ENCODE measurements at regions not wholly inside any gene's neighbourhood (a gene's known extent, or its start where the extent isn't known, plus 50 kb on each side); places are given as distances from the start of the nearest gene placed in this dataset.

DNA sequence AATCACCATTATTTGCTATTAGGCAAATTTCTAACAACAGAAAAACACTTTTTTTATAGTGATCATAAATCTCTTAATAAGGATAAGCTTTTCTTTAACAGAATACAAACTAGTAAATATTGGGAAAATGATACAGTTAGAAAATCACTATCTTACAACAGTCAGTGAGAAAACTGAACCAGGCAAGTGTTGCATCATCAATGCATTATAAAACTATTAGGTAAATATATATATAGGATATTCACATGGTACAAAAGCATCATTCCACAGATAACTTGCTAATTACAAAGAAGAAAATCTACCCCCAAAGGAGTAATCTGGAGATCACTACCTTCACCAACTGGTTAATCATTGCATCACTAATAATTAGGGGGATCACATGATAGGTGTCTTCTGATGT, 652.1 kb downstream of the HACE1 start:
- DNase-seq (ENCODE audit: low read depth) = no peak

DNA sequence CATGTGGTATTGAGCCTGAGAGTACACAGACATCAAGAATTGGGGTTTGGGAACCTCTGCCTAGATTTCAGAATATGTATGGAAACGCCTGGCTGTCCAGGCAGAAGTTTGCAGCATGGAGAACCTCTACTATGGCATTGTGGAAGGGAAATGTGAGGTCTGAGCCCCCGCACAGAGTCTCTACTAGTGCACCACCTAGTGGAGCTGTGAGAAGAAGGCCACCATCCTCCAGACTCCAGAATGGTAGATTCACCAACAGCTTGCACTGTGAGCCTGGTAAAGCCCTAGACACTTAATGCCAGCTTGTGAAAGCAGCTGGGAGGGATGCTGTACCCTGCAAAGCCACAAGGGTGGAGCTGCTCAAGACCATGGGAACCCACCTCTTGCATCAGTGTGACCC, 658.2 kb downstream of the HACE1 start:
- no peak for DNase-seq (ENCODE audit: low read depth)

DNA sequence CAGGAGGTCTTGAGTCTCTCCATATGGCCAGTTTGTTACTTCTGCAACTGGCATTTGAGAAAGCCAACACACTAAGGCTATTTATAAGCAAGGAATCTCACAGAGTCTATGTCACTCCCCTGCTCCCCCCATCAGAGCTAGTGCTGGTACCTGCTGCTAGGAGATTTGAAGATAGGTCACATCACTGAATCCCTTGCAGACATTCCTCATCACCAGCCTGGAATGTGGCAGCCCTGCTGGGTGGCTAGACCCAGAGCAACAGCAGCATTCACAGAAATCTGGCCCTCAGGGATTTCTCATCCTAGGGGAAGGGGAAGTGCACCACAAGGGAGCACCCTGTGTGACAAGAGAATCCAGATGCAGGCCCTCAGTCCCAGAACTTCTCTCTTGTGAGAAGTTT, 672.1 kb downstream of the HACE1 start:
- no peak for DNase-seq (ENCODE audit: low read depth)

DNA sequence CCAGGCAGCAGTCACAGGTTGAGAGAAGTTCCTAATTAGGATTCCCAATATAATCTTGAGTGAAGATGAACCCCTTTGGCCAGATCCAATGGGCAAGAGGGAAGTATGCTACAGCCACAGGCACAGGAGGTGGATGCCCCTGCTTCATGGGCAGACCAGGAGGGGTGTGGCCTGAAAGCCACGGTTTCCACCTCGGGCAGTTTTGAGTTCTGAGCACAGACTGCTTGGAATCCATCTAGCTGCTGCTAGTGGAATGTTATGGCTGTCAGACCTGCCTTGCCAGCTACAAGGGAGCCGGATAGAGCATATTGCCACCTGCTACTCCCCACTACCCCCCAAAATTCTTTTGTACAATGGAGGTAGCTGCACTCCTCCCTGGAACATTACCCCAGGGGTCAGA, 672.9 kb downstream of the HACE1 start:
- no peak for DNase-seq (ENCODE audit: low read depth)

DNA sequence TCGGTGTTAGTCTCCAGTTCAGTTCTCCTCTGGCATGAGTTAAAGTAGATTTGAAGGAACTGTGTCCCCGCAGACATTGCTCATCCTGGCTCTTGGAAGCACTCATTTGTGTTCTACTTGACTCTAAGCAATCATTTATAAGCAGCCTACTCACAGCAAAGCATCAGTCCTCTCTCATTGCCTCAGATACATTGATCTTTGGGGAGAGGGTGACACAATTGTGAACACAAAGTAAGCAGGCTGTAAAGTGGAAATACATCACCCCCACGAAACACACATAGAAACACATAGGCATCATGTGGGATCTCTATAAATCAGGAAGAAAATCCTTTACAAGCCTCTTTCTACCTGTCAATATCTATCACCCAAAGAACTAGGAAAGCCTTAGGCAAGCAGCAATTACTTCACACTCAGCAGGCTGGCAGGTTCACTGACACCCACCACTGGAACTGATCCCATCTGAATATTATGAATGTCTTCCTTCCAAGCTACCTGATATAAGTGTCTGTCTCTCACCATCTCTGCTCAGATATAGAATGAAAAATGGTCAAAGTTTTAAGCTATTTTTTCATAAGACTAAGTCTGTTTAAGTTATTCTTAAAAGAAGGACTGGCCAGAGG, 675.8 kb downstream of the HACE1 start:
- no peak for DNase-seq (ENCODE audit: low read depth)

DNA sequence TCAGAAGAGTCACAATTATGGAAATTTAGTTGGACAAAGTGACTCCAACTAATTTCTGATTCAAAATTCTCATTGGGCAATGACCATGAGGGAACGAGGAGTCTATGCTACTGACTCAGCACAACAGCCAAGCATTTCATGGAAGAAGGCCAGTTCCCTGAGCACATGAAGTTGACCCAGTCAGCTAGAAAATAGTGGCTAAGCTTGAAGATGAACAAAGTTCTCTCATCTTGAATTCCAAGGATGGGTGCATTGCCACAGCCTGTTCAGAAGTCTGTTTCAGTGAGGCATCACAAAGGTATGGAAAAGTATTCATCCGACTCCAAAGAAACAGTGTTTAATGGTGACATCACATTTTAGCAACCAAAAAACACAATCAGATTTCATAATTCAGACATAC, 676.9 kb downstream of the HACE1 start:
- peak; percentile 9 for DNase-seq (ENCODE audit: low read depth)

DNA sequence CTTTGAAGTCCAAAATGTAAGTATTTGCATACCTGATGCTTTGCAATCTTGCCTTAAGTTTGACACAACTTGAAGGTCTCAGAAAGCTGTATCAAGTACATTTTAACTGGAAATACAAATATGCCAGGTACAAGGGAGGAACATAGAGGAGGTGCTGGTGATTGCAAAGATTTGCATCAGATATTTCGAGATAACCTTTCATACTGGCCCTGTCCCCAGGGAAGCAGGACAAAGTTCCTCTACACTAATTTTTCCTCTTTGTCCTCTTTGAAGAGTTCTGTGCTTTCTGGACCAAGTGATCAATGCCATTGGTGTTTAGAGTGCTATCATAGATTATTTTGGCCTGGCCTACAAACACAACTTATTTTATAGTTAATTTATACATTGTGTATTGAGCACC, 686.1 kb downstream of the HACE1 start:
- no peak for DNase-seq (ENCODE audit: low read depth)

DNA sequence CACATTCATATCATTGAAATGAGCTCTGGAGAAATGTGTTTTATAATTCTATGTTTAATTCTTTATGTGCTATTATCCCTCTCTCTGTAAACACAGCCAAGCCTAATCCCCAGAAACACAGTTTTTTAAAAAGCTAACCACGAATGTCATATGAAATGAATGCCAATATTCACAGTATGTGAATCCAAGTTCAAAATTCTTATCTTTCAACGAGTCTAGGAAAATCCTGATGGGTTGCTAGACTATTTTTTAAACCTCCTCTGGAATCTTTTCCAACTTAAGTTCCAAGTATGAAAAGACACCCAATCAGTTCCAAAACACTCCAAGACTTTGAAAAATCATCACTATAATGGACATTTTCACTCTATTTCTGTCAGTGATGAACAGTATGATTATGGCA, 689.3 kb downstream of the HACE1 start:
- DNase-seq (ENCODE audit: low read depth) = no peak

DNA sequence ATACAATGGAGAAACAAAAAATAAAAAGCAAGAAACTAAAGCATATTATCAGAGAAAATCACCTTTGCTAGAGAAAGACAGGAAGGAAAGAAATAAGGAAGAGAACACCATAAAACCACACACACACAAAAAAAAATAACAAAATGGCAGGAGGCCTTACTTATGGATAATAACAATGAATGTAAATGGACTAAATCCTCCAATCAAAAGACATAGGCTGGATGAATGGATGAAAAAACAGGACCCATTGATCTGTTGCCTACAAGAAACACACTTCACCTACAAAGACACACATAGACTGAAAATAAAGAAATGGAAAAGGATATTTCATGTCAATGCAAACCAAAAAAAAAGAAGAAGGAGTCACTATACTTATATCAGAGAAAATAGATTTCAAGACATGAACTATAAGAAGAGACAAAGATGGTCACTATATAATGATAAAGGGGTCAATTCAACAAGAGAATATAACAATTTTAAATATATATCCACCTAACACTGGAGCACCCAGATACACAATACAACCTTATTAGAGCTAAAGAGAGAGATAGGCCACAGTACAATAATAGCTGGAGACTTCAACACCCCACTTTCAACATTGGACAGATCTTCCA, 693.6 kb downstream of the HACE1 start:
- DNase-seq (ENCODE audit: low read depth) = no peak

DNA sequence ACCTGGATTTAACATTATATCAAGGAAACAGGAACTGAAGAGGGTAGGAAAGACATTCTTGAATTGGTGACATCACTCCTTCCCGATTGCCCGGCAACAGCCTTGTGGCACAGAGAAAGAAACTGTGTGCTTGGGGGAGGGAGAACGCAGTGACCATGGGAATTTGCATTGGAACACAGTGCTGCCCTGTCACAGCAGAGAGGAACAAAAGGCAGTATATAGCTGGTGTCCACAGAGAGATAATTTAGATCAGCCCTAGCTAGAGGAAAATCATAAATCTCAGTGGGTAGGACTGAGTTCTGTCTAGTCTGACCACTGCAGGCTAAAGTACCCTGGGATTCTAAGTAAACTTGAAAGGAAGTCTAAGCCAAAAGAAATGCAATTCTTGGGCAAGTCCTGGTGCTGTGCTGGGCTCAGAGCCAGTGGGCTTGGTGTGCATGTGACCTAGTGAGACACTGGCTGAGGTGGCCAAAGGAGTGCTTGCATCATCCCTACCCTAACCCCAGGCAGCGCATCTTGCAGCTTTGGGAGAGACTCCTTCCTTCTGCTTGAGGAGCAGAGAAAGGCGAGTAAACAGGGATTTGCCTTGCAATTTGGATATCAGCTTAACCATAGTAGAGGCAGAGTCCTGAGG, 697.6 kb downstream of the HACE1 start:
- DNase-seq (ENCODE audit: low read depth) = peak; percentile 17

DNA sequence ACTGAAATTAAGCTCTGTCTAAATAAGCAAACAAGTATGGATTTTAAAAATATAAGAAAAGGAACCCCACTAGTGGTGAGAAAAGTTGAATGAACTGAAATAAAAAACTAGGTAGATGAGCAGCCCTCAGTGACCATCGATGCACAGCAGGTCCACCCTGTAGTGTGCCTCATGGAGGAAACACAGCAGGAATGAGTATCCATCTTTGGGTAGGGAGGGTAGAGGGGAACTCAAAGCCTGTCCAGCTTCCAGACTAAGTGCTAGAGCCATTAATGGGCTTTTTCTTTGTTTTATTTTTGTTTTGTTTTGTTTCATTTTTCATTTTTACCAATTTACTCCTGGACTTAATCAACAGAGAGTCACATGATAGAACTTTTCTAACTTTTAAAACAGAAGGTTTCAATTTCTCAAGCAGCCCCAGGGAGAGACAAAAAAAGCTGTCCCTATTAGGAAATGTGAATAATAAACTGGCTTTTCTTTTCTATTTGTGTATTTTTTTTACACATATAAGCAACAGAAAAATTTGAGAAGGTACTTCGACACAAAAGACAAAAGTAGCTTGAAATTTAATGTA, 700.6 kb downstream of the HACE1 start:
- DNase-seq (ENCODE audit: low read depth) = no peak

DNA sequence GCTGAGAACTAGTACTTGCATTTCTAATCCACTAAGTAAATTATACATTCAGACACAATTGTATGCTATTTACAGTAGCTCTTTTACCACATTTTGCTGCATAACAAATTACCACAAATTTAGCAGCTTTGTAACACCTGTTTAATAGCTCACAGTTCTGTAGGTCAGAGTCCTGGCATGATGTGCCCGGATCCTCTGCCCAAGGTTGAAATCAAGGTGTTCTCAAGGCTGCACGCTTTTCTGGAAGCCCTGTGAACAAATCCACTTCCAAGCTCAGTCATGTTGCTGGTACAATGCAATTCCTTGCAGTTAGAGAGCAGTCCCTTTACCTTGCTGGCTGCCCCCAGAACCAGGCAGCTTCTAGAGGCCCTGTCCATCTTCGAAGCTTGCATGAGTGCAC, 716.0 kb downstream of the HACE1 start:
- DNase-seq (ENCODE audit: low read depth) = no peak

DNA sequence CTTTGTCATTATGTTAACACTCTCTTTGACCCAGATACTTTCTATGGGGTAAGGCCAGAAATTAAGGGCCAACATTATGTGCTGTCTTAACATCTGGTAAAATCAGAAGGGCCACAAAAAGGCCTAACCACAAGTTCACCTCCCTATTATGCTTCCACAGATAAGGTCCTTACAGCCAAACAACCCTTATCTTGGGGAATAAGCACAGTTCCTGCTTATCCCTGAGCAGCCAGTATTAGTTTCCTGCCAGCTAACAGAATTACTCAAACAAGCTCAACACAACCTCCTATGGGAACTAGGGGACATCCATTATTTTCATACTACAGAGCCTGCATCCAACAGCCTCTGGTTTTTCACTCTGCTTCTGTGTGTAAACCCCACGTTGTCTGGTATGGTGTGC, 724.8 kb downstream of the HACE1 start:
- no peak for DNase-seq (ENCODE audit: low read depth)

DNA sequence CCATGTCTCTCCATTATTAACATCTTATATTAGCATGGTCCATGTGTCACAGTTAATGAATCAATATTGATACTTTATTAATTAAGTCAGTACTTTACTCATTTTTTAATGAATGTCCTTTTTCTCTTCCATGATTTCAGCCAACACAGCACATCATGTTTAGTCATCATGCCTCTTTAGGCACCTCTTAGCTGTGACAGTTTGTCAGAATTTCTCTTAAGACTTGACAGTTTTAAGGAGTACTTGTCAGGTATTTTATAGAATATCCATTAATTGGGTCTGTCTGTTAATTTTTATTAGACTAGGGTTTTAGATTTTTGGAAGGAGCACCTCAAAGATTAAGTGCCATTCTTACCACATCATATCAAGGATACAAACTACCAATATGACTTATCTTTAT, 729.4 kb downstream of the HACE1 start:
- no peak for DNase-seq (ENCODE audit: low read depth)

DNA sequence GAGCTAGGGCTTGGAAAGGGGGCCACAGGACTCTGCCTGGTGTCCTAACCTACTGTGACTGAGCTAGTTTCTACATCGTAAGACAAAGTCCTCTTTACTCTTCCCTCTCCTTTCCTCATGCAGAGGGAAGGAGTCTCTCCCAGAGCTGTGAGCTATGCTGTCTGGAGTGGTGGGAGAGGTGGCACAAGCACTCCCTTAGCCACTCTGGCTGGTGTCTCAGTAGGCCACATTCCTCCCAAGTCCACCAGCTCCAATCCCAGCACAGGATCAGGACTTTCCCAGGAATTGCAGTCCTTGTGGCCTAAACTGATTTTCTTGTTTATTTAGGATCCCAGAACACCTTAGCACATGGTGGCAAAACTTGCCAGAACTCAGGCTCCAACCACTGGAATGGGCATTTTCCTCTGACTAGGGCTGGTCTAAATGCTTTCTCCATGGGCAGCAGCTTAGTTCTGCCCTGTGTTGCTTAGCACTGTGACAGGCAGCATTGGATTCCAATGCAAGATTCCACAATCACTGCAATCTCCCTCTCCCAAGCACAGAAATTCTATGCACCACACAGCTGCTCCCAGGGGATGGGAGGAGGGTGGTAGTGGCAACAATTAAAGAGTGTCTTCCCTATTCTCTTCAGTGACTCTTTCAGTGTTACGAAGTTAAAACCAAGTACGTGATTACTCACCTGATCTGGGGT, 733.3 kb downstream of the HACE1 start:
- DNase-seq (ENCODE audit: low read depth) = no peak

DNA sequence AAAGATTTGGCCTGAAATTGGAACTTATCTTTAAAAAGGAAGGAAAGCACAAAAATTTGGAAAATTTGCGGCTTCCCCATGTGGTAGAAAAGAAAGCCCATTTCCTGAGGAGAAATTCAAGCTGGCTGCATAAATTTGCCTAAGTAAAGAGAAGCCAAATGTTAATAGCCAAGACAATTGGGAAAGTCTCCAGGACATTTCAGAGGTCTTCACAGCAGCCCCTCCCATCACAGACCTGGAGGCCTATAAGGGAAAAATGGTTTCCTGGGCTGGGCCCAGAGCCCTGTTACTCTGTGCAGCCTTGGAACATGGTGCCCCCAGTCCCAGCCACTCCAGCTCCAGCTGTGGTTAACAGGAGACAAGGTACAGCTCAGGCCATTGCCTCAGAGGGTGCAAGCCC, 736.5 kb downstream of the HACE1 start:
- DNase-seq (ENCODE audit: low read depth) = peak; percentile 3

DNA sequence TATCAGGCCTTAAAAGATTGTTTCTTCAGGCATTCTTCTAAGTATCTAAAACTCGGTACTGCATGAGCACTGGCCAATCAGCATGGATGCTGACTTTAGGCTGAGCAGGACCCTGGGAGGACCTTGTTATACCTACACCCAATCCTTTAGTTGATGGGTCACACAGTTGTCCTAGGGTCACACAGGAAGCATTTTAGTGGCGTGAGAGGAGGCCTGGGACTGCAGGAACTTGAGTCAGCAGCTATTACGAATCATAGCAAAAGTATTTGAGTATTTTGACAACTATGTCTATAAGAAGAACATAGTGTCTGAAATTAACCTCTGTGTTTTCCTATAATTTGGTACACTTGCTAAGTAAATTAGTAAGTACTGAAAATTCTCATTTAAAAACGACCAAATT, 741.4 kb downstream of the HACE1 start:
- peak; percentile 35 for DNase-seq (ENCODE audit: low read depth)

DNA sequence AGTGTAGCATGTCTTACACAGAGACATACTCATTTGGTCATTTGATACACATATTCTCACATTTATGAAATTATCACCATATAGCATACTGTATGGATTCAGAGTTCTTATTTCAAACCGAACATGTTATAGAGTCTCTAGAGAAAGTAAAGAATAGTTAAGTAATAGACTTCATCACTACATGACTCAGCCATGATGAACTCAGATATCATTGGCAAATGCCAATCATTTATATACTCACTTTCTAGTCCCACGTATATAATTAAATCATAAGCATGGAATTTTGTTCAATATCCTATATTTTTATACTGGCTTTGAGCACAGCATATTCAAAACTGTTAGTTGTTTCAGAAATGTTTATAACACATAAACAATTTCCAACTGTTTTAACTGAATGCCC, 749.9 kb downstream of the HACE1 start:
- DNase-seq (ENCODE audit: low read depth) = no peak

DNA sequence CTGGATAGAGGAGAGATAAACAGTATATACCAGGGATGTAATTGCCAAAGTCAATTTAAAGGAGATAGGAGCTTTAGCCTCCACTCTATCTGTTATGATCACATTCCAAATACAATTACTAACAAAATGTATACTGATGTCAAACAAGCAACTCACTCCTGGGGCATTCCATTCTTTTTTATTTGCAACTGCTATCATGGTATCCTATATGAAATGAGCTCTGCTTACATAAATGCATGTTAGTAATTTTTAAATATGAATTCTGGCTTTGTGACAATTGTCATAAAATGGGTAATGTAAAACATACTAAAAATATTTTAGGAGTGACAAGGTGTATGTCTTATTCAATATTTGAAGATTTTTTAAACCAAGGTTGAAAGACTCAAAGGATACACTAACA, 751.1 kb downstream of the HACE1 start:
- DNase-seq (ENCODE audit: low read depth) = no peak

DNA sequence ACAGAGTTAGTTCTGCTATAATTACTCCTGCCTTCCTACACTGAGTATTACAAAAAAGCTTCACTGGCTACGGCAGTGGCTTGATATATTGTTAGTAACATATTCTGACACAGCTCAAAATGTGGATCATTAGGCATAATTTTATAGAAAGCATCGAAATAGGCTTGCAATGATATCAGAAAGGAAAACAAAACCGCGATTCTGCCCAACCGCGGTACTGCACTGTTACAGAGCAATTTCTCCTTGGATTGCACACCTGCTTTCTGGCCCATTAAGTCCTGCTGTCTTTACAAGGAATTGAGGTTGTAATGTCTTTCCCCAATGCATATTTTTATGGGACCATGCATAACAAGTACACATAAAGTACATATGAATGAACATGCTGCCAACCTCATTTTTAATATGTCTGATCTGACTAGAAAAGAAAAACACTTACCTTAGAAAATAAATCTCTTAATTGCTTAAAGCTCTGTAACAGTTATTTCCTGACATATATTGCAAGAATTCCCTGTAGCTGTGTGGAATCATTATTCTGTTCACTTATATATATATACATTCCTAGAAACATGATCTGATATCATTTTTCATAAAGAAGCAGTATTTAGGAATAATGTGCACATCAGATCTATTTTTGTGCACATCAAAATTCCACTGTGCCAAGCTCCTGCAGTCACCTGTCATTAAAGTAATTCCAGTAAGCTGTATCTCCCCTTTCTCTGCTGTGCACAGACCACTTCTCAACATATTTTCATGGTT, 763.9 kb downstream of the HACE1 start:
- DNase-seq (ENCODE audit: low read depth) = no peak

DNA sequence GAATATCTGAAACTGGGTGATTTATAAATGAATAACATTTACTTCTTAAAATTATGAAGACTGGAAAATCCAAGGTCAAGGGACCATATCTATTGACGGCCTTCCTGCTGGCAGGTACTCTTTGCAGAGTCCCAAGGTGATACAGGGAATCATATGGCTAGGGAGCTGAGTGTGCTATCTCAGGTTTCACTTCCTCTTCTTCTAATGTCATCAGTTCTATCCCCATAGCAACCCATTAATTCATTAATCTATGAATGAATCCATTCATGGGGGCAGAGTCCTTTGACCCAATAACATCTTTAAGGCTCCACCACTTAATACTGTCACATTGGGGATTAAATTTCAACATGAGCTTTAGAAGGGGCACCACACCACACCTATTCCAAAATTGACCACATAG, 772.0 kb downstream of the HACE1 start:
- DNase-seq (ENCODE audit: low read depth) = no peak

DNA sequence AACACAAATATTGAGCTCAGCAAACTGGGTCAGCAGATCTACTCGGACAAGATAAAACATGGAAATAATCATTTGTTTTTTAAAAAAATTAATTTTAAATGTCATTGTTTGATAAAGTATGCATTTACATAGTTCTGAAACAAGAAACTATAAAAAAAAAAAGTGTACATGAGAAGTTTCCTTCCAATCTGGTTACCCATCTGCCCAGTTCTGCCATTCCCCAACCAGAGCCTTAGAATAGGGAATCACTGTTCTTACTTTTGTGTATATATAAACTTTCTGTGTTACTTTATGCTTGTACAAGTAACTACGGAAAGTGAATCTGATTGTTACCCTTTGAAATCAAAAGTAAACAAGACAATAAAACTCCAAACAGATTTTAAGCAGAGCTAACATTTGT, 791.4 kb downstream of the HACE1 start:
- DNase-seq (ENCODE audit: low read depth) = no peak

Data from M059J (cell line).